Gastrocnemius medialis (tissue), 4 donors: ENCODE measurements at regions not wholly inside any gene's neighbourhood (a gene's known extent, or its start where the extent isn't known, plus 50 kb on each side); places are given as distances from the start of the nearest gene placed in this dataset.

Experiments used
- CTCF ChIP-seq, 5 experiments: fragments of 450-650 bp in 3 of 5; fragments of 200-600 bp in 2 of 5; sonication (generic) in 2 of 5; IDR thresholded peaks in 4 of 5; conservative IDR thresholded peaks in 1 of 5; 1 replicate in 4 of 5; 2 replicates in 1 of 5; pipeline ENCODE4 v1.5.1; 2016 to 2019; ENCODE audit warnings: antibody characterized with exemption in 5 of 5, mild to moderate bottlenecking in 3 of 5, moderate library complexity in 3 of 5
- POLR2A ChIP-seq, 2 donors: fragments of 450-650 bp; IDR thresholded peaks; one replicate each; pipeline ENCODE4 v1.6.1; 2017; ENCODE audit warnings: antibody characterized with exemption in 2 of 2, mild to moderate bottlenecking in 2 of 2, moderate library complexity in 2 of 2

- TF ChIP-seq CTCF (IDR thresholded peaks at IDR 0.05 in 4 of 5, conservative IDR thresholded peaks at IDR 0.05 in 1 of 5), result no peak
- no peak for TF ChIP-seq POLR2A (IDR thresholded peaks at IDR 0.05)
These were observed 163.9 kb downstream of the SMAD6 start for GRCh38 chr15:66865622-66866611.
